HG03354 (cell line): ENCODE measurements at regions not wholly inside any gene's neighbourhood (a gene's known extent, or its start where the extent isn't known, plus 50 kb on each side); places are given as distances from the start of the nearest gene placed in this dataset.

Experiments used
- ATAC-seq: cut with Tn5 transposase; IDR thresholded peaks from one replicate; pipeline ENCODE4 v1.9.1; 2021; ENCODE audit warnings: mild to moderate bottlenecking; ENCODE audit not compliant: unreplicated experiment, poor library complexity, severe bottlenecking

DNA sequence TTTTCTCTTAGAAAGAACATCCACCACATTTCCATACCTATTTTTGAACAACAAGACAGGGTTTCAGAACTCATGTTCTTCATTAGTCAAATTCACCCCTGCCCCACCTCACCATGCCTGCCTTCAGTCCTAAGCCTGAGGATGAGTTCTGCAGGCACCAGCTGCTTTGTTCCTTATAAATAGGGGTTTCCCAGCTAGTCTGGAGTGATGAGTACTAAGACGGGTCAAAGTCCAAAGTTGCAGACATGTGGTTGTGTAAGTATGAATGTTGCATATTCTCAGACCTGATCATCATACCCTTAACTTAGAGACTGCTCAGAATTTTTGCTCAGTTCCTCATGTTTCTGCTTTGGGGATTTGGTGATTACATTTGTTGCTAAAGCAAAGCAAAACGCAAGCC, 257.7 kb upstream of the CDYL start:
- ATAC-seq: no peak

- ATAC-seq: no peak
Measured at GRCh38 chr6:4516206-4516605, 260.0 kb upstream of the CDYL start.

DNA sequence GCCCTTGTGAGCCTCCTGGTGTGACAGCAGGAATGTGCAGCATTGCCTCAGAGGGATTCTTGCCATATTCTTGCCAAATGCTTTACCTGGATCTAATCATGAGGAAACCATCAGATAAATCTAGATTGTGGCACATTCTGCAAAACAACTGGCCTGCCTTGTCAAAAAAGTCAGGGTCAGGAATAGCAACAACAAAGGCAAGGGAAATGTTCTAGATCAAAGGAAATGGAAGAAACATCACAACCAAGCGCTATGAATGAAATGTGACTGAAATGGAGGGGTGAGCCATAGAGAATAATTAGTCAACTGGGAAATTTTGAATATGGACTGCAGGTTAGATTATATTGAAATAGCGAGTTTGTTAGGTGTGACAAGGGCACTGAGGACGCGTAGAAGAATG, 262.6 kb upstream of the CDYL start:
- ATAC-seq: no peak

- ATAC-seq: no peak
Measured at GRCh38 chr6:4512051-4512471, 264.1 kb upstream of the CDYL start.

- ATAC-seq: no peak
Measured at GRCh38 chr6:4511641-4512020, 264.6 kb upstream of the CDYL start.

GRCh38 chr6:4510906-4511640, 265.1 kb upstream of the CDYL start:
- no peak for ATAC-seq

DNA sequence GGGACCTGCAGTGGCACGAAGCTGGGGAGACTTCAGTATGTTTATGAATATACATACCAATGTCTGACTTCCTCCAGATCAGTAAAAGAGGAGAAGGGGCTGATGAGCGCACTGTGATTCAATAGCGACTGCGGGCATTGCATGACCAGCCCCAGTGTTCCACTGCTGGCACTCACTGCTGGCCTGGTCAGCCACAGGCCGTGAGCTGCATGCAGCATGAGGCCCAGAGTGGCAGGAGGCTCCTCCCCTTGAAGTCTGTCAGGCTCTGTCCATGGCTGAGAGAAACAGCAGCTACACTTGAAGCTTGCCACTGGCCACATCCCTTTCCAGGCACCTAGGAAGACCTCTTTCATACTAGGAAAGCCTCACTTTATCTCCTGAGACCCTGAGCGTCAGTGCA, 265.9 kb upstream of the CDYL start:
- no peak for ATAC-seq

DNA sequence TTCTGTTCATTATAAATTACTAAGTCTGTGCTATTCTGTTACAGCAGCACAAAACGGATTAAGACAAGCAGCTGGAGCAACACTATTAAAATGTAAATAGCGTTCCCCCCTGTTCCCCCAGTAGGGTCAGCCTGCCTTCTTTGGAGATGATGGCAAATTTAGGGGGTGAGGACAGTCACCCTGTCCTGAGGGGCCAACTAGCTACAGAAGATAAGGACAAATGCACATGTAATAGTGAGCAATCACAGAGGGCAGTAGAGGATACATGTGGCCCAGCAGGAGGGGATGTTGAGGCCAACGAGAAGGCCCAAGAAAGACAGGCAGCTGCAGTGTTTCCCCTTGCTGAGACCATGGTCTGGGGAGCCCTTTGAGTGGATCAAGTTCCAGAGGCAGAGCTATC, 266.7 kb upstream of the CDYL start:
- ATAC-seq: no peak

- ATAC-seq: no peak
Measured at GRCh38 chr6:4506792-4507191, 269.4 kb upstream of the CDYL start.

DNA sequence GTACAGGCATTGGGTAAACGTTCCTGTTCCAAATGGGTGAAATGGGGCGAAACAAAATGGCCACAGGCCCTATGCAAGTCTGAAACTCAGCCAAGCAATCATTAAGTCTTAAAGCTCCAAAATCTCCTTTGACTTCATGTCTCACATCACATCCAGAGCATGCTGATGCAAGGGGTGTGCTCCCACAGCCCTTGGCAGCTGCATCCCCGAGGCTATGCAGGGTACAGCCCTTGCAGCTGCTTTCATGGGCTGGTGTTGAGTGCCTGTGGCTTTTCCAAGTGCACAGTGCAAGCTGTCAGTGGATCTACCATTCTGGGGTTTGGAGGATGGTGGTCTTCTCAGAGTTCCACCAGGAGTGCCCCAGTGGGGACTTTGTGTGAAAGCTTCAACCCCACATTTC, 270.0 kb upstream of the CDYL start:
- ATAC-seq: no peak

DNA sequence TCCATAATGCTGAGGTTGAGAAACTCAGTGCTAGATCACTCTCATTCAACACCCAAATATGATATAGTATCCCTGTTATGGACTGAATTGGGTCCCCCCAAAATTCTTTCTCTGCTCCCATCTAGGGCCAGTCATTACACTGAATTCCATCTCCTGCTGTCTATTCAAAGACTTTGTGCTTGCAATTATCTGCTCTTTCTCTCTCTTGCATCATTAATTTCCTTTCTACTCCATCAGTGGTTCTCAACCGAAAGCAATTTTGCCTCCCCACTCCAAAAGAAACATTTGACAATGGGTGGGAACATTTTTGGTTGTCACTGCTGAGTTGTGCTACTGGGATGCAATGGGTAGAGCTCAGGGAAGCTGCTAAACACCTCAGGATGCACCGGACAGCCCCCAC, 271.5 kb upstream of the CDYL start:
- ATAC-seq: no peak

- ATAC-seq: no peak
Measured at GRCh38 chr6:4503700-4504099, 272.5 kb upstream of the CDYL start.

DNA sequence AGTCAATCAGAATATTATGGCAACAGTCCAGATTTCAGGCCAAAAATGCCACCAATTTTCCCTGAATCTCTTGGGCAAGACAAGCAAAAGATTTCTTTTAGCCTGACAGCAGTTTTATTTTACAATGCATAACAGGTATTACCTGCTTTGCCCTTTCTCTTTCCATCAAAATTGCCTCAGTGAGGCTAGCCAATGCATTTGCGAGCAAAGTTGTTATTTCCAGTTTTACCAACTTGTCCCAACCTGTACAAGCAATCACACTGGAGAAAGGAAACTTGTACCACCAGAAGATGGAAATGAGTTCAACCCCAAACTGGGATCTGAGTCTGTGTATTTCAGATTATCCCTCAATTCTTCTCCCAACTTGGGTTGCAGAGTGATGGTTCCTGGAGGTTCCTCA, 279.9 kb upstream of the CDYL start:
- no peak for ATAC-seq

DNA sequence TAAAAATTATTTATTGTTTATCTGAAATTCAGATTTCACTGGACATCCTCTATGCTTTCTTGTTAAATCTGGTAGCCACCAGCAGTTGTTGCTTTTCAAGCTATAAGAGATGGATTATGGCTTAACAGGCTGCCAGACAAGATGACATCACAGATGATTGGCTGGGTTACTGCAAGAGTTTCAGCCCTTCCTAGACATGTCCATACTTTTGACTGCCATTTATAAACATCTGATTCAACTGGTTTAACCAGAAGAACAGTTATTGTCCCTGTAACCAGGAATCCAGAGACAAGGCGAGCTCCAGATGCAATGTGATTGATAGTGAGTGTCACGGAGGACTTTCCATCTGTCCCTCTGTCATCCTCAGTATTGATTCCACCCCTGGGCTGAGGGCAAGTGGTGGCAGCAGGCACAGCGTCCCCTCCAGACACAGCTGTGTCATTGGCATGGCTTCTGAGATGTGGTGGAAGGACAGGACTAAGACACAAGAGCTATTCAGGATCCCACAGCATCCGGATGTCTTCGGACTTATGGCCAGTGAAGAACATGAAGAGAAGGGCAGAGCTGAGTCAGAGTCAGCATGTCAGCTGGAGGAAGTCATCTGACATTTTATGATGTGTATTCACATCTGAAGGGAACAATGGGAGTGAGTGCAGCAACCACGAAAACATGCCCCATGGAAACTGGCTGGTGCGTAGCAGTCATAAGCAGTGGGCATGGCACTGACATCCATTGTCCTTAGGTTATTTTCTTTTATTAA, 284.5 kb upstream of the CDYL start:
- ATAC-seq: no peak

DNA sequence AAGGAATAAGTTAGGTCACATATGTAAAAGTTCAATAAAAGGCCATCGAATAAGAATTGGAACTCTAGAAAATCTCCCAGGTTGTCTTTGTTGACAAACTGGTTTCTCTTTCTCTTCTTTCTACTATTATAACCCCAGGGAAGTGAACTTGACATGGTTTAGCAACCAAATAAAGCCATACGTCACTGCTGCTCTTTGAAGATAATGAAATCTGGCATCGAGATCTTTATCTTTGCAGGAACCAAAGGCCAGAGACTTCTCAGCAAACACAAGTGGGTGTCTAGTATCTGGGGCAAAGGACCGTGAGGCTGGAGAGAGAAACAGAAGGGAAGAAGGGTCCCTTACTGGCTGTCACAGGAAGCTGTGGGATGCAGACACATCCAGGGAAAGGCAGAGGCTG, 286.7 kb upstream of the CDYL start:
- ATAC-seq: no peak

DNA sequence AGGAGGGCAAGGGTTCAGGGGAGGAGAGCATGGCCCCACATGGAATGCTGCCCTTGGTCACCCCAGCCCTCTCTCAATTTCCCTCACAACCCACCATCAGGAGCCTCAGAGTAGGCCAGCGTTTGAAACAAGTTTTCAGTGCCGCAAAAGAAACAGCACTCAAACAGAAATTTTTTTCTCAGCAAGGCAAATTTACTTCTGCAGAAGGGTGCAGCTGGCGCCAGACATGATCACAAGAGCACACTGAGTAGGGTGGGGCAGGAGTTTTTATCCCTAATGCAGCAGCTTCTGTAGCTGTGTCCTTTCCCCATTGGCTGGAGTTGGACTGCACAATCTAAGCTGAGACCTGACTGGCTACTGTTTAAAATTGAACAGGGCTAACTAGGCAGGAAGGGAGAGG, 287.8 kb upstream of the CDYL start:
- no peak for ATAC-seq

- no peak for ATAC-seq
Measured at GRCh38 chr6:4487538-4487937, 288.7 kb upstream of the CDYL start.

DNA sequence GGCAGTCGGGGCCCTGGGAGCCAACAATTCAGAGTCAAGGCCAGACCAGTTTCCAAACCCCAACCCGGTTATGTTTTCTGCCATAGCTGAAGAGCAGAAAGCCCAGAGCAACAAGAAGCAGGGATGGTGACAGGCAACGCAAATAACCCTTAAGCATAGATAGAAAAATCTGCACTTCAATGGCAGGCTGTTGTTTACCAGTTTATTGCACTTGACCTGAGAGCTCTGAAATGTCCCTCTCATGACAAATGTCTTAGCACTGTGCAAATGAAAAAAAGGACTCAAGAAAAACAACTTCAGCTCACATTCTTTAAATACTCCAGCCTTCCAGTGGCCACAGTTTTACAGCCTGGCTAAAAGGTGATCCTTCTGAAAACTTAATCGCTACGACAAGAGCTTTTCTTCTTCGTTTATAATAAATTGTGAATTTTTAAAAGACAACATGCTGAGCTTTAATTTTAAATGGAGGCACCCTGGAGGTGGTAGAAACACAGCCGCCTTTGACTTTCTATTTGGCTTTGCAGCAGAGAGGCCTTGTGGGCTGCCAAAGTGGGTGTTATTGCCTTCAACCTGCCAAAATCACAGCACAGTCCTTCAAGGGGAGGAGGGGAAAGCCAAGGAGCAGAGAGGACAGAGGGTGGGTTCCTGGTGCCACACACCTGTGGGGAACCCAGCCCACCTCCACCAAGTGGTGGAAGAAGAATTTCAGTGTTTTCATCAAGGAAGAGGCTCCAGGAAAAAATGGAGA, 289.5 kb upstream of the CDYL start:
- ATAC-seq: no peak

DNA sequence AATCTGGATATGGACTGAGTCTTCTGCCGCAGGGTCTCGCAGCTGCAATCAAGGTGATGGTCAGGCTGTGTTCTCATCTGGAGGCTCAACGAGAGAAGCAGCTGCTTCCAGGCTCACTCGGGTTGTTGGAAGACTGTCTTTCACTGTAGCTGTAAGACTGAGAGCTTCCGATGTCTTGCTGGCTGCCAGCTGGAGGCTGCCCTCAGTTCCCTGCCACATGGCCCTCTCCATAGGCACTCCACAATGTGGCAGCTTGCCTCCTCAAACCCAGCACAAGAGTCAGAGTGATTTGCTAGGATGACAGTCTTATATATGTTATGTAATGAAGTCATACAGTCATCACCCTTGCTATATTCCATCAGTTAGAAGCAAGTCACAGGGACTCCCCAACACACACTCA, 290.5 kb upstream of the CDYL start:
- no peak for ATAC-seq

GRCh38 chr6:4482461-4482860, 293.7 kb upstream of the CDYL start:
- ATAC-seq: no peak
